Endothelial cell (in vitro differentiated cells): ENCODE measurements at regions not wholly inside any gene's neighbourhood (a gene's known extent, or its start where the extent isn't known, plus 50 kb on each side); places are given as distances from the start of the nearest gene placed in this dataset.

Source experiments
- DNase-seq: peaks from one replicate; pipeline ENCODE4 v3.0.0; 2021; ENCODE audit warnings: low spot score
- H3K27ac Mint-ChIP-seq: one replicate; pipeline ENCODE4 v1.8.0; 2021; ENCODE audit warnings: mixed read lengths, inconsistent platforms; ENCODE audit not compliant: unreplicated experiment
- H3K27me3 Mint-ChIP-seq: one replicate; pipeline ENCODE4 v1.8.0; 2021; ENCODE audit warnings: mild to moderate bottlenecking, moderate library complexity, mixed read lengths, inconsistent platforms; ENCODE audit not compliant: unreplicated experiment
- H3K36me3 Mint-ChIP-seq: one replicate; pipeline ENCODE4 v1.8.0; 2021; ENCODE audit warnings: mild to moderate bottlenecking, low read depth, mixed read lengths, inconsistent platforms; ENCODE audit not compliant: unreplicated experiment
- H3K4me1 Mint-ChIP-seq: one replicate; pipeline ENCODE4 v1.8.0; 2021; ENCODE audit warnings: mild to moderate bottlenecking, mixed read lengths, inconsistent platforms; ENCODE audit not compliant: unreplicated experiment
- H3K4me3 Mint-ChIP-seq: one replicate; pipeline ENCODE4 v1.8.0; 2021; ENCODE audit warnings: mild to moderate bottlenecking, mixed read lengths, inconsistent platforms; ENCODE audit not compliant: unreplicated experiment
- H3K9me3 Mint-ChIP-seq: one replicate; pipeline ENCODE4 v1.8.0; 2021; ENCODE audit warnings: mixed read lengths, inconsistent platforms; ENCODE audit not compliant: unreplicated experiment
- TF ChIP-seq, protein P1 (sequence below): fragments of 200-600 bp; sonication (generic); IDR thresholded peaks from one replicate; pipeline ENCODE4 v1.5.0; 2021; ENCODE audit warnings: antibody characterized with exemption; ENCODE audit not compliant: unreplicated experiment

DNA sequence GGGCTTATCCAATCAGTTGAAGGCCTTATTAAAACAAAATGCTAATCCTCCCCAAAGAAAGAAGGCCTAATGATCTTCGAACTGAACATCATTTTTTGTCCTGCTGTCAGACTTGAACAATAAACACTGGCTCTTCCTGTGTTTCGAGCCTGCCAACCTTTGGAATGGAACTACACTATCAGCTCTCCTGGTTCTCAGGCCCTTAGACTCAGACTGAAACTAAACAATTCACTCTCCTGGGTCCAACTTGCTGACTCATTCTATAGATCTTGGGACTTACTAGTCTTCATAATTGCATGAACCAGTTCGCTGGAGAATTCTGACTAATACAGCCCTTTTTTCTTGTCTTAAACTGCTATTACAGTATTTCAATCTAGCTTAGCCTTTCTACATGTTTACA is 235.2 kb downstream of the LNPK start:
- DNase-seq = no peak
- TF ChIP-seq, protein P1, sequence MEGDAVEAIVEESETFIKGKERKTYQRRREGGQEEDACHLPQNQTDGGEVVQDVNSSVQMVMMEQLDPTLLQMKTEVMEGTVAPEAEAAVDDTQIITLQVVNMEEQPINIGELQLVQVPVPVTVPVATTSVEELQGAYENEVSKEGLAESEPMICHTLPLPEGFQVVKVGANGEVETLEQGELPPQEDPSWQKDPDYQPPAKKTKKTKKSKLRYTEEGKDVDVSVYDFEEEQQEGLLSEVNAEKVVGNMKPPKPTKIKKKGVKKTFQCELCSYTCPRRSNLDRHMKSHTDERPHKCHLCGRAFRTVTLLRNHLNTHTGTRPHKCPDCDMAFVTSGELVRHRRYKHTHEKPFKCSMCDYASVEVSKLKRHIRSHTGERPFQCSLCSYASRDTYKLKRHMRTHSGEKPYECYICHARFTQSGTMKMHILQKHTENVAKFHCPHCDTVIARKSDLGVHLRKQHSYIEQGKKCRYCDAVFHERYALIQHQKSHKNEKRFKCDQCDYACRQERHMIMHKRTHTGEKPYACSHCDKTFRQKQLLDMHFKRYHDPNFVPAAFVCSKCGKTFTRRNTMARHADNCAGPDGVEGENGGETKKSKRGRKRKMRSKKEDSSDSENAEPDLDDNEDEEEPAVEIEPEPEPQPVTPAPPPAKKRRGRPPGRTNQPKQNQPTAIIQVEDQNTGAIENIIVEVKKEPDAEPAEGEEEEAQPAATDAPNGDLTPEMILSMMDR = no peak
- no peaks in the 10 kb centered on the region for H3K36me3 Mint-ChIP-seq
- H3K27ac Mint-ChIP-seq = no peak overlapping the region
- H3K9me3 Mint-ChIP-seq = no peaks in the 10 kb centered on the region
- H3K4me1 Mint-ChIP-seq = no peaks in the 10 kb centered on the region
- no peaks in the 10 kb centered on the region for H3K27me3 Mint-ChIP-seq
- no peak overlapping the region for H3K4me3 Mint-ChIP-seq

DNA sequence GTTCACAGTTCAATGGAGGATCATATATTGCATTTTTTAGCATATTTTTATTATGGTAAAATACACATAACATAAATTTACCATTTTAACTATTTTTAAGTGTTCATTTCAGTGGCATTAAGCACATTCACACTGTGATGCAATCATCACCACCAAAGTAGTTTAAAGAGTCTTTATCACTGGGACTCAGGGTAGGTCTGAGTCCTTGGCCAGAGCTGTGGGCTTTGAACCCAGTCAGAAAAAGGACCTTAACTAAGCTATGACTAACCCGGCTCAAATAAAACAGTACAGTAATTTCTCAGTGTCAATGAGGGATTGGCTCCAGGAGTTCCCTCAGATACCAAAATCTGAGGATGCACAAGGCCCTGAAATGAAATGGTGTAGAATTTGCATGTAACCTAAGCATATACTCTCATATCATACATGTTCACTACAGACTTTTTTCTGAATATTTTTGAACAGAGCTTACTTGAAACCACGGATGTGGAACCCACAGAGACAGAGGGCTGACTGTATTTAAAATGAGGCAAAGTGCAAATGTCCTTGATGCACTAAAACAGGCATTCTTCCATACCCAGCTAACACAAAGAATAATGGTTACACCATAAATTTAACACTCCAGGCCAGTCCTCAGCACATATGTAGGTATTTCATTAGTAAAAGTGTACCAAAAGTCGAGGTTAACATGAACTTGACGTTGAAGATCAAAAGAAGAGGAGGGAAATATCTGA is 246.2 kb downstream of the LNPK start:
- Mint-ChIP-seq H3K36me3 (no peaks in the 10 kb centered on the region), H3K4me3 (no peak overlapping the region), H3K27me3 (no peaks in the 10 kb centered on the region), H3K9me3 (no peaks in the 10 kb centered on the region), H3K4me1 (no peaks in the 10 kb centered on the region), H3K27ac (no peak overlapping the region)
- DNase-seq = no peak
- TF ChIP-seq, protein P1 = no peak

DNA sequence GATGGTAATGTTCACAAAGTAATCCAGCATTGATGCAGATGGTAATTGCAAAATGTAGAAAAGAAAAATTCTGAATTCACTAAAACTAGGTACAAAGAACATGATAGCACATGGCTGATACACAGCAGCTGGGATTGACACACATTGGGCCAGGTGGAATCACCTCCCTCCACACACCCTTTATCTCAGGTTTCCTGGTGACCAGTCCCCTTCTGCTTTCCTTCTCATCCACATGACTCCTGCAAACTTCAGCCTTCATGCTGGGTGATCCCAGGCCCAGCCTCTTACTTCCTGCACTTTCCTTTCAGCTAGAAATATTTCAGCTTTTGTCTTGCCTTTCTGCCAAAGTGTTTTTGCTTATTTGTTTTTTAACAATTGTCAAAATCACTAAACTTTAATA is 246.9 kb downstream of the LNPK start:
- no peaks in the 10 kb centered on the region for H3K4me1 Mint-ChIP-seq
- TF ChIP-seq, protein P1 = no peak
- H3K9me3 Mint-ChIP-seq = no peaks in the 10 kb centered on the region
- H3K4me3 Mint-ChIP-seq = no peak overlapping the region
- no peak for DNase-seq
- no peak overlapping the region for H3K27ac Mint-ChIP-seq
- no peaks in the 10 kb centered on the region for H3K27me3 Mint-ChIP-seq
- H3K36me3 Mint-ChIP-seq = no peaks in the 10 kb centered on the region

DNA sequence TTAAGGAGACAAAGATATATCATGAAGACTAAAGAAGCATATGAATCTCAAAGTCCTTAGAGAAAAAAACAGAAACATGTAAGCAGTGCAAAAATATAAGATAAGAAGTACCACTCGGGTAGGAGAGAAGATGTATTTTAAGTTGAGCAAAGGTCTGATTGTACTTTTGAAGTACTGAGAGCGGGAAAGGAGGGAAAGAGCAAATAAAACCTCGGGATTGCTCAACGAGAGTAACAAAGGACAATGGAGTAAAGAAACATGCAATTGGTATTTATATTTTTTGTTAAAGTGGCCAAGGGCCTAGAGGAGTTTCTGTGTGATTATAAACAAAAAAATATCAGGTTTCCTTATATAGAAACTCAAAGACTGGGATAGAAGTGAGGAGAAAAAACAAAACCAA is 251.9 kb downstream of the LNPK start:
- Mint-ChIP-seq H3K4me3 (no peak overlapping the region), H3K36me3 (no peaks in the 10 kb centered on the region), H3K4me1 (no peaks in the 10 kb centered on the region), H3K27me3 (no peaks in the 10 kb centered on the region), H3K9me3 (no peaks in the 10 kb centered on the region), H3K27ac (no peak overlapping the region)
- no peak for DNase-seq
- TF ChIP-seq, protein P1 = no peak

DNA sequence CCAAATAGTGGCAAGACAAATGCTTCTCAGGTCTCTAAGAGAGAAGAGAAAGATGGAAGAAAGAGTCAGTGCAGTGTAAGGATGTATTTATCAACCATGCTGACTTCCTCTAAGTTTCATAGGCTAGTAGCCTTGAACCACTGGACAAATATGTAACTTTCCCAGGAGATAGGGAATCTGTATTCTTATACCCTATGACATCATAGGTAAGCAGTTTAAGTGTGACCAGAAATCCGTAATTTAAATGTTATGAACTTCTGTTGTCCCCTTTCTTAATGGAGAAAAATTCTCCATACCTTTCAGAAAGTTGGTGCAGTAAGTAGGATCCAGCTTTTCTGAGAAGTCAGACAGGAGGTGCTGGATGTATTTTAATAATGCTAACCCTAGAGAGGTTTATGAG is 256.2 kb downstream of the LNPK start:
- Mint-ChIP-seq H3K4me1 (peaks cover 4% of the 10 kb centered on the region), H3K9me3 (no peaks in the 10 kb centered on the region), H3K27ac (no peak overlapping the region), H3K27me3 (no peaks in the 10 kb centered on the region), H3K4me3 (no peak overlapping the region), H3K36me3 (no peaks in the 10 kb centered on the region)
- no peak for DNase-seq
- TF ChIP-seq, protein P1 = no peak
